Progenitor cell of endocrine pancreas (in vitro differentiated cells): ENCODE measurements at regions not wholly inside any gene's neighbourhood (a gene's known extent, or its start where the extent isn't known, plus 50 kb on each side); places are given as distances from the start of the nearest gene placed in this dataset.

Source experiments
- DNase-seq: peaks from one replicate; pipeline ENCODE4 v3.0.0; 2021; ENCODE audit warnings: low spot score; ENCODE audit not compliant: unreplicated experiment
- H3K27ac Mint-ChIP-seq: 2 replicates; pipeline ENCODE4 v1.8.0; 2021; ENCODE audit warnings: mild to moderate bottlenecking, moderate library complexity, mixed read lengths
- H3K27me3 Mint-ChIP-seq: 2 replicates; pipeline ENCODE4 v1.8.0; 2021; ENCODE audit warnings: mixed read lengths
- H3K36me3 Mint-ChIP-seq: 2 replicates; pipeline ENCODE4 v1.8.0; 2022; ENCODE audit warnings: mixed read lengths; ENCODE audit not compliant: insufficient read depth
- H3K4me1 Mint-ChIP-seq: 2 replicates; pipeline ENCODE4 v1.8.0; 2021; ENCODE audit warnings: low read depth, mixed read lengths
- H3K4me3 Mint-ChIP-seq: 2 replicates; pipeline ENCODE4 v1.8.0; 2021; ENCODE audit warnings: low read depth, mild to moderate bottlenecking, moderate library complexity, mixed read lengths
- H3K9me3 Mint-ChIP-seq: 2 replicates; pipeline ENCODE4 v1.8.0; 2021; ENCODE audit warnings: low read depth, mixed read lengths
- CTCF ChIP-seq: fragments of 200-600 bp; sonication (generic); IDR thresholded peaks from one replicate; pipeline ENCODE4 v1.5.0; 2021; ENCODE audit warnings: antibody characterized with exemption, mild to moderate bottlenecking; ENCODE audit not compliant: unreplicated experiment

DNA sequence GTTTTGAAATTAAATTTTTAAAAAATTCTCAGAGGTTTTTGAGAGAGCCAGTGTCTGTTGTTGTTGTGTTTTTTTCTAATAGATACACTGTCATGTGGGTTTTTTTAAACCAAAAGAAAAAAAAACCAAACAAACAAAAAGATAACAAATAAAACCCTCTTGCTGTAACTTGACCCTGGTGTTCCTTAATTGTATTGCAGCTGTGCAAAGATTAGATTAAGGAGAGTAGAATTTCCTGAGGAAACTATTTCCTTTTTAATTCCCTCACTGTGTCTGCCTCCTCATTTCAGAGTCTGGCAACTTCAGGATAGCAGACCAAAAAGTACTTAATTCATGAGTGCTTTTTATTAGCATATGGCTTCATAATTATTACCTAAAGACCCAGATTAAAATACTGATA is 281.9 kb downstream of the EPM2A start:
- H3K27ac Mint-ChIP-seq = no peak overlapping the region
- no peak for DNase-seq

GRCh38 chr6:145454006-145454405 is 281.3 kb downstream of the EPM2A start:
- Mint-ChIP-seq H3K27ac (no peak overlapping the region), H3K4me1 (peaks cover 22% of the 10 kb centered on the region), H3K27me3 (no peaks in the 10 kb centered on the region), H3K9me3 (peaks cover 6% of the 10 kb centered on the region), H3K36me3 (no peaks in the 10 kb centered on the region), H3K4me3 (no peak overlapping the region)
- no peak for TF ChIP-seq CTCF
- DNase-seq = no peak

More for the DNA sequence above, 281.9 kb downstream of the EPM2A start:
- H3K4me3 Mint-ChIP-seq = no peak overlapping the region
- H3K9me3 Mint-ChIP-seq = peaks cover 6% of the 10 kb centered on the region
- H3K36me3 Mint-ChIP-seq = no peaks in the 10 kb centered on the region
- peaks cover 27% of the 10 kb centered on the region for H3K4me1 Mint-ChIP-seq
- H3K27me3 Mint-ChIP-seq = no peaks in the 10 kb centered on the region
- TF ChIP-seq CTCF = peak; percentile 52

GRCh38 chr6:145457556-145457955 is 277.8 kb downstream of the EPM2A start:
- no peak overlapping the region for H3K27ac Mint-ChIP-seq
- no peaks in the 10 kb centered on the region for H3K27me3 Mint-ChIP-seq
- H3K4me1 Mint-ChIP-seq = peaks cover 8% of the 10 kb centered on the region
- DNase-seq = no peak
- peaks cover 3% of the 10 kb centered on the region for H3K9me3 Mint-ChIP-seq
- H3K4me3 Mint-ChIP-seq = no peak overlapping the region
- H3K36me3 Mint-ChIP-seq = no peaks in the 10 kb centered on the region
- TF ChIP-seq CTCF = no peak

- Mint-ChIP-seq H3K36me3 (peaks cover 2% of the 10 kb centered on the region), H3K4me3 (no peak overlapping the region), H3K27me3 (no peaks in the 10 kb centered on the region), H3K4me1 (no peaks in the 10 kb centered on the region), H3K9me3 (peaks cover 10% of the 10 kb centered on the region), H3K27ac (no peak overlapping the region)
- no peak for TF ChIP-seq CTCF
- DNase-seq = no peak
Measured at GRCh38 chr6:145468534-145468933, 266.8 kb downstream of the EPM2A start.

DNA sequence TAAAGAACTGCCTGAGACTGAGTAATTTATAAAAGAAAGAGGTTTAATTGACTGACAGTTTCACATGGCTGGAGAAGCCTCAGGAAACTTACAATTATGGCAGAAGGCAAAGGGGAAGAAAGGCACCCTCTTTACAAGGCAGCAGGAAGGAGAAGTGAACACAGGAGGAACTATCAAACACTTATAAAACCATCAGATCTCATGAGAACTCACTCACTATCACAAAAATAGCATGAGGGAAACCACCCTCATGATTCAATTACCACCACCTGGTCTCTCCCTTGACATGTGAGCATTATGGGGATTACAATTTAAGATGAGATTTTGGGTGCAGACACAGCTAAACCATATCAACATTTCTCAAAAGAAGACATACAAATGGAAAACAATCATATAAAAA is 266.3 kb downstream of the EPM2A start:
- peaks cover 2% of the 10 kb centered on the region for H3K36me3 Mint-ChIP-seq
- H3K9me3 Mint-ChIP-seq = peaks cover 13% of the 10 kb centered on the region
- no peaks in the 10 kb centered on the region for H3K27me3 Mint-ChIP-seq
- H3K27ac Mint-ChIP-seq = no peak overlapping the region
- DNase-seq = no peak
- no peak for TF ChIP-seq CTCF
- H3K4me1 Mint-ChIP-seq = no peaks in the 10 kb centered on the region
- H3K4me3 Mint-ChIP-seq = no peak overlapping the region
